ENCODE measurements at regions not wholly inside any gene's neighbourhood (a gene's known extent, or its start where the extent isn't known, plus 50 kb on each side); places are given as distances from the start of the nearest gene placed in this dataset.

GRCh38 chr9:115385383-115386122 lies 267.6 kb upstream of the TNC start:
- H3K4me1 Mint-ChIP-seq (ENCODE audit: low read depth in 2 of 2), result no peaks in the 10 kb centered on the region
- H3K36me3 Mint-ChIP-seq, result no peaks in the 10 kb centered on the region
- no peak overlapping the region for H3K27ac Mint-ChIP-seq
- ATAC-seq (no peak), DNase-seq (ENCODE audit: low spot score) (no peak)
- H3K4me3 Mint-ChIP-seq, result no peak overlapping the region
- no peaks in the 10 kb centered on the region for H3K27me3 Mint-ChIP-seq
- H3K9me3 Mint-ChIP-seq, result peaks cover 9% of the 10 kb centered on the region

DNA sequence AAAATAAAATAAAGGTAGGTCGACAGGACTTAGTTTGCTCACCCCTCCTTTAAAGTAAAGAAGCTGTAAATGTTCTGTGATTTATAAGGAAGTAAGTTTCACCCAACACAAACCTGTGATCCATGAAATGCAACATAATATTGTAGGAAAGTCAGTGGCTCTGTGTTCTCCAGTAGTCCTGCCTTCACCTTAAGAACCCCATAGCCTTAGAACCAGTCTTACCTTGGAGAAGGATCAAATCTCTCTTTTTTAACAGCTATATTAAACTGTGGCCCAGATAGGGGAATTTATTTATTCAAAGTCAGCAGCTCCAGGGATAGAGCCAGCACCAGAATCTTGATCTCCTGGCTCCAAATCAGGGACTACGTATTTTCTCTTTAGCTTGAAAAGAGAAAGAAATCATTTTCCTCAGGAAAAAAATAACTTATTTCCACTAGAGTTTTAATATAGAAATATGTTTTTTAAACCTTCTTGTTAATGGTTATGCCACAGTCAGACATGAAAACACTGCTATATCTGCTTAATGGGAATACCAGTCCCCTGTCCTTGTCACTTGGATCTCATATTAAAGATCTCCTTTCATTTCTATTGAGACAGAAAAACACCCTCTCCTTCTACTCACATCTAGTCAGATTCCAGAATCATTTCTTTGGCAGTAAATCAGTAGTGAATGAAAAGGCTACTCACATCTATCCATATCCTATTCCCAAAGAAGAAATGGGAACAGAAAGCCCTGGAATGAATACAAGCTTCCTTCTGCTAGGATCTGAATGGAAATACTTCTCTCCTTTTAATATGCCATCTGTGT lies 269.2 kb upstream of the TNC start:
- DNase-seq (ENCODE audit: low spot score) (no peak), ATAC-seq (no peak)
- Mint-ChIP-seq H3K4me3 (no peak overlapping the region), H3K4me1 (ENCODE audit: low read depth in 2 of 2) (no peaks in the 10 kb centered on the region), H3K27me3 (no peaks in the 10 kb centered on the region), H3K9me3 (peaks cover 5% of the 10 kb centered on the region), H3K27ac (no peak overlapping the region), H3K36me3 (no peaks in the 10 kb centered on the region)

DNA sequence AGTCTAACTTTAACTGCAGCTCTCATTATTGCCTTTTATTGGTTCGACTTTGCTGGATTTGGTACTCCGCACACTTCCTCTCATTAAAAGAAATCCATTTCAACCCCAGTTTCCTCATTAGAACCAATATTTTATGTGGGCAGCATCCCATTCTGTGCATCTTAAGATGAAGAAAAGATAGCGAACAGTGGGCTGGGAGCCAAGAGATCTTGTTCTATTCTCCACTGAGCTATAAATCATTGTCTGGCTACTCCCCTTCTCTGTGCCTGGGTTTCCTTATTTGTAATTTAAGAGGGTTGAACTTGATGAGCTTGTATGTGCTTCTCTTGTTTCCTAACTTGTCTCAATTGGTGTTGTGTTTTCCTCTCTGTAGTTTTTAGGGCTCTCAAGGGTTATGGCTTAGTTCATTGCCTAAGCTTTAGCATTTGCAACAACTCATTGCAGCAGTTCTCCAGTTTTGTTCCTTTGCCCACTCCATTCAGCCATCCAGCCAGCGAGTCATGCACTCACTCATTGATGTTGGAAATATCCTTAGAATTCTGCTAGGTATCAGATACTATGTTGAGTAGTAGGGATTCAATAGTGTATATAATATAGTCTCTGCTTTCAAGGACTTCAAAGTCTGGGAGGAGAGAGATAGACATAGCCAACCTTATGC lies 273.3 kb upstream of the TNC start:
- Mint-ChIP-seq H3K4me1 (ENCODE audit: low read depth in 2 of 2) (no peaks in the 10 kb centered on the region), H3K9me3 (peaks cover 9% of the 10 kb centered on the region), H3K36me3 (no peaks in the 10 kb centered on the region), H3K4me3 (no peak overlapping the region), H3K27ac (no peak overlapping the region), H3K27me3 (peaks cover 0 to 3% of the 10 kb centered on the region in 2 donors)
- ATAC-seq (no peak), DNase-seq (ENCODE audit: low spot score) (no peak)

DNA sequence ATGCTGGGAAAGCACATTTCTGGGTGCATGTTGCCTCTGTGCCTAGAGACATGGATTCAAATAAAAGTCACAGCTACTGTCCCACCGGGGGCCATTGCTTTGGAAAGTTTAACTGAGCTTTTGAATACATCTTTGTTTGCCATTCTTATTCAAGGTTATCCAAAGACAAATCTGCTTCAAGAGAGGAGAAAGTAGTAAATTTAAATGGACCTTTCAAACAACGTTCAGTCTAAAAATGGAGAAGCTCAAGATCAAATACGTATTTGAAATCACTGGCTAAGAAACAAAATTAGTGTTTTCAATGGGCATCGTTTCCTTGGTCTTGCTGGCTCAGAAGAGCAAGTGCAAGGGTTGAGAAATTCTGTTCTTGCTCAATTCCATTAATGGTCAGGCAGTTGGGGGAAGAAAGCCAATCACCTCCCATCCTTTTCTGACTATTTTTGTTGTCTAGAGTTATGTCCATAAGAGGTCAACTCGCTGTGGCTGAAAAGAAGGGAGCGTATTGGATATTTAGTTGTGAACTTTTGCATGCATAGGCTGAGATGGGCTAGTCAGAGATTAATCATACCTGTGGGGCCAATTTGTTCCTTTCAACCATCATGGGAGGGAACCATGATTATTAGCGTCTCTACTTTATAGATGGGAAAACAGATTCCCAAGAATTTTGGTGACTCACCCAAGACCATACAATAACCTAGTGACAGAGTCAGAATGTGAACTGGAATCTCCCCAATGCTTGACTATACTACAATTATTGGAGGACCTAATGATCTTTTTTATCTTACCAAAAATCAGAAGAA lies 276.2 kb upstream of the TNC start:
- peaks cover 13% of the 10 kb centered on the region for H3K9me3 Mint-ChIP-seq
- no peaks in the 10 kb centered on the region for H3K36me3 Mint-ChIP-seq
- no peaks in the 10 kb centered on the region for H3K4me1 Mint-ChIP-seq (ENCODE audit: low read depth in 2 of 2)

DNA sequence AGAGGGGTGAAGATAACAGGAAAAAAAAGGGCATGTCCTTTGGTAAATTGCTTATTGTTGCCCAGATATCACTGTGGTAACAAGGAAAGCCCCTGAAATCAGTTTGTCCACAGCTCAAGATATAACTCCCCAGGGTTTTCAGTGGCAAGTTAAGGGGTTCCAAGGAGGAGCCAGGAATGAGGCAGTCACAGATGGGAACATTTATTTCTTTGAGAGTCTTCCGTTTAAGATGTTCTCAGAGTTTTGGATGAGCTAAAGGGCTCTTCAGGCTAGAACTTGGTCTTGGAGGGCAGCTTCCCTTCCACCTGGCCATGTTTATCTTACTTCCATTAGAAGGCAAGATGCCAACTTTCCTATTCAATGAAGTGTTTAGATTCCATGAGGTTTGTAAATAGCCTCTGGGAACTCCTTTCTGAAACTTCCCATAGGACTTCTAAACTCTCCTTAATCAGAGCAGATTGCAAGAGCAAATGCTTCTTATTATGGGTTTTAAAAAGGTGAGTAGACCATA lies 277.6 kb upstream of the TNC start:
- Mint-ChIP-seq H3K9me3 (peaks cover 10% of the 10 kb centered on the region), H3K36me3 (no peaks in the 10 kb centered on the region), H3K4me3 (no peak overlapping the region), H3K27ac (no peak overlapping the region), H3K4me1 (ENCODE audit: low read depth in 2 of 2) (no peaks in the 10 kb centered on the region), H3K27me3 (peaks cover 6% of the 10 kb centered on the region in 2 donors)
- DNase-seq (ENCODE audit: low spot score) (no peak), ATAC-seq (no peak)

More for the DNA sequence above, 276.2 kb upstream of the TNC start:
- ATAC-seq (no peak), DNase-seq (ENCODE audit: low spot score) (no peak)
- H3K27ac Mint-ChIP-seq, result no peak overlapping the region
- H3K27me3 Mint-ChIP-seq, result peaks cover 6% of the 10 kb centered on the region in 2 donors
- H3K4me3 Mint-ChIP-seq, result no peak overlapping the region

DNA sequence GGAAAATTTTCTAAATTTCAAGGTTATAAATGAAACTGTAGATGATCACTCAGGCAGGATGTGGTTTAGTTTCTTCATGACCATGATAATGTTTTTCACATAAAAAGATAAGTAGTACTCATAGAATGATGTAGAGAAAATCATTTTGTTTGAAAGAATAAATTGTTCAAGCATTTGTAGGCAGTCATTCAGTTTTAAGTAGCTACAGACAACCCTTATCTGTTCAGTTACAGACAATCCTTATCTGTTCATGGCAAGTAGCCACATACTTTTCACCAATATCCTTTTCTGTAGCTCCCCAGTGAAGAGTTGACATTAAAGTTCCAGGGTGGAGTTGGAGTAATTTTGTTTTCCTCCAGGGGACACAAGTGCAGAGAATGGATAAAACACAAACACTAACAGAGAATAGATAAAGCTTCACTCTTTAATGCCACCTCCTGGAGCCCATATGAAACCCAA lies 278.1 kb upstream of the TNC start:
- no peak for ATAC-seq
- H3K36me3 Mint-ChIP-seq, result no peaks in the 10 kb centered on the region

GRCh38 chr9:115397591-115398312 lies 279.8 kb upstream of the TNC start:
- Mint-ChIP-seq H3K9me3 (peaks cover 4% of the 10 kb centered on the region), H3K27ac (no peak overlapping the region), H3K36me3 (no peaks in the 10 kb centered on the region), H3K4me3 (no peak overlapping the region), H3K27me3 (peaks cover 6% of the 10 kb centered on the region in 2 donors), H3K4me1 (ENCODE audit: low read depth in 2 of 2) (no peaks in the 10 kb centered on the region)
- no peak for DNase-seq (ENCODE audit: low spot score)
- ATAC-seq, result no peak

More for the DNA sequence above, 278.1 kb upstream of the TNC start:
- Mint-ChIP-seq H3K4me3 (no peak overlapping the region), H3K9me3 (peaks cover 10% of the 10 kb centered on the region), H3K27ac (no peak overlapping the region), H3K27me3 (peaks cover 6% of the 10 kb centered on the region in 2 donors), H3K4me1 (ENCODE audit: low read depth in 2 of 2) (no peaks in the 10 kb centered on the region)
- no peak for DNase-seq (ENCODE audit: low spot score)

DNA sequence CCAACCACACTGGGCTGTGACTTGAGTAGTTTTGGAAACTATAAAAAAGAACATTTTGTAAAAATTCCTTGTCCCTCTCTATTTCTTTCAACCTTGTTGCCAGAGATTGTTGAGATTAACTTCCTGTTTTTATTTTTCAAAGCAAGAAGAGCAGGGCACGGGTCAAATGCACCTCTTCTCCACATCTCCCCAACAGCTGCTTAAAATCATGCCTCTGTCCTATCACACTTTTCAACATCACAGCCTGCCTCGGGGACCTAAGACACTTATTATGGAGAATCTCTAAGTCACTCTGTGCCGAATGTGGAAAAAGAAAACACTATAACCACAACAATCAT lies 280.3 kb upstream of the TNC start:
- H3K9me3 Mint-ChIP-seq, result peaks cover 4% of the 10 kb centered on the region
- no peaks in the 10 kb centered on the region for H3K36me3 Mint-ChIP-seq
- DNase-seq (ENCODE audit: low spot score) (no peak), ATAC-seq (no peak)
- no peaks in the 10 kb centered on the region for H3K4me1 Mint-ChIP-seq (ENCODE audit: low read depth in 2 of 2)
- no peak overlapping the region for H3K27ac Mint-ChIP-seq
- no peak overlapping the region for H3K4me3 Mint-ChIP-seq
- H3K27me3 Mint-ChIP-seq, result peaks cover 6% of the 10 kb centered on the region in 2 donors

GRCh38 chr9:115398996-115399395 lies 281.0 kb upstream of the TNC start:
- DNase-seq (ENCODE audit: low spot score) (no peak), ATAC-seq (no peak)
- Mint-ChIP-seq H3K27ac (no peak overlapping the region), H3K9me3 (peaks cover 4% of the 10 kb centered on the region), H3K4me3 (no peak overlapping the region), H3K27me3 (peaks cover 6% of the 10 kb centered on the region in 2 donors), H3K36me3 (no peaks in the 10 kb centered on the region), H3K4me1 (ENCODE audit: low read depth in 2 of 2) (no peaks in the 10 kb centered on the region)

DNA sequence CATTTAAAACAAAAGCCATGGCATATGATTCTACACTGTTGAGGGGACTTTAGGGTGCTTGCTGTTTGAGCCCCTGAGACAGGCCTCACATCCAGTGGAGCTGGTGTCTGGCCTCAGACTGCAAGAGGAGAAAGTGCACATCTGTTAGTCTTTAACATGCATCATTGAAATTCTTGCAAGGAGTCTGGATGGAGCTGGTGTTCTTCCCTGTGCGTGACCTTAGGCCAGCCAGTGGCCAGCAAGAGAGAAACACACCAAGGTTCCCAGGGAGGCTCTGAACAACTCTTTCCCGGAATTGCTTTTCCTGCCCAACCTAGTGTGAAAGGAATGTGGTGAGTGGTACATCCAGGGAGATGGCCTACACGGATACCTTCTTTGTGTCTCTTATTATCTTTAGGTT lies 282.8 kb upstream of the TNC start:
- Mint-ChIP-seq H3K36me3 (no peaks in the 10 kb centered on the region), H3K4me3 (no peak overlapping the region), H3K27me3 (peaks cover 4 to 6% of the 10 kb centered on the region in 2 donors), H3K9me3 (peaks cover 4% of the 10 kb centered on the region), H3K27ac (no peak overlapping the region), H3K4me1 (ENCODE audit: low read depth in 2 of 2) (no peaks in the 10 kb centered on the region)
- DNase-seq (ENCODE audit: low spot score) (no peak), ATAC-seq (no peak)

DNA sequence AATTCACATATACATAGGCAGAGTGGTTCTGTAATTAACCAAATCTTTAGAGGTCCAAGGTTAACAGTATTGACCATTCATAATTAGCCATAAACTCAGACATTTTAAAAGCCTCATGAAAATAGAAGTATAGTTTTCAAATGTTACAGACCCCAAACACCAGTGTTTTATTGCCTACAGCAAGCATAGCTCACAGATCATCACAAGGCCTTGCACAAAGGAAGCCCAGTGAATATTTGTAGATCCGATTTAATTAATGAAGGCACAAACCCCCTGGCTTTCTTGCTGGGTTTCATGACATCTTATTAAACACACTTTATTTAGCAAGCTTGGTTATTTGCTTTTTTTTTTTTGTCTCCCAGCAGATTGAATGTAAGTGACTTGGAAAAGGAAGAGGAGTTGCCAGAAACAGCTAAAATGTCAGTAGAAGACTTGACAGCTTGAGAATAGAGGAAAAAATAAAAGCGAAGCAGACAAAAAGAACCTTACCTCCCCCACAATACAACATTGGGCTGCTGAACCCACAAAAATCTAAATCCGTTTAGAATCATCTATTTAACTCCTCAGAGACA lies 283.9 kb upstream of the TNC start:
- Mint-ChIP-seq H3K27ac (no peak overlapping the region), H3K4me1 (ENCODE audit: low read depth in 2 of 2) (no peaks in the 10 kb centered on the region), H3K4me3 (no peak overlapping the region), H3K9me3 (peaks cover 4% of the 10 kb centered on the region), H3K36me3 (no peaks in the 10 kb centered on the region), H3K27me3 (peaks cover 4 to 13% of the 10 kb centered on the region in 2 donors)
- DNase-seq (ENCODE audit: low spot score) (no peak), ATAC-seq (no peak)

DNA sequence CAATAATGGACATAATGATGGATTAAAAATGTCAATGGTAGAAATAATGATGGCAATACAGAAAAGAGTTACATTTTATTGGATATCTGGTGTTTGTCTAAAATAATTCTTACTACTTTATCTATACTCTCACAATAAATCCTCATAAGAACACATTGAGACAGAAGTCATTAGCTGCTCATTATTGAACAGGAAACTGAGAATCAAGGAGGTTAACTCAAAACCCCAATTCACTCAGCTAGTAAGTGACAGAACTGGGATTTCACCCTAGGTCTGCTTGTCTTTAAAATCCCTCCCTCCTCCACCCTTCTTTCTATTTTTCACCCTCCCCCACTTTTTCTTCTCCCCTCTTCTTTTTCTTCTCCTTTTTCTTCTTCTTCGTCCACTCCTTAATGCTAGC lies 285.8 kb upstream of the TNC start:
- ATAC-seq (no peak), DNase-seq (ENCODE audit: low spot score) (no peak)
- no peak overlapping the region for H3K4me3 Mint-ChIP-seq
- peaks cover under 1% of the 10 kb centered on the region for H3K9me3 Mint-ChIP-seq
- H3K27me3 Mint-ChIP-seq, result peaks cover 0 to 14% of the 10 kb centered on the region in 2 donors
- H3K27ac Mint-ChIP-seq, result no peak overlapping the region
- H3K36me3 Mint-ChIP-seq, result peaks cover 4% of the 10 kb centered on the region
- no peaks in the 10 kb centered on the region for H3K4me1 Mint-ChIP-seq (ENCODE audit: low read depth in 2 of 2)

Data from natural killer cell treated with Interleukin-12 subunit alpha and Interleukin-12 subunit beta and Interleukin-15 and Interleukin-18, amount 100 ng/mL, for 72 hours (primary cell).